A549 (cell line): ENCODE measurements at regions not wholly inside any gene's neighbourhood (a gene's known extent, or its start where the extent isn't known, plus 50 kb on each side); places are given as distances from the start of the nearest gene placed in this dataset.

Experiments used
- ATAC-seq, 2 experiments: fragments of 200-7000 bp in 1 of 2; fragments of >200 bp in 1 of 2; cut with Nextera tagmentation in 1 of 2; cut with Tn5 transposase in 1 of 2; 3 replicates each; pipeline versions ENCODE4 v1.8.0 to v1.9.1; 2018 to 2020; ENCODE audit warnings: mild to moderate bottlenecking in 1 of 2, moderate library complexity in 1 of 2
- CTCF ChIA-PET: fragments of 300-600 bp; sonication (Branson Sonifier 250); formaldehyde crosslinking; extraction: SDS; loops from one replicate; lab custom pipeline; 2021; ENCODE audit warnings: antibody characterized with exemption, inconsistent platforms; lab: Yijun Ruan, JAX
- POLR2A ChIA-PET: fragments of 350-600 bp; formaldehyde crosslinking; extraction: SDS; loops from one replicate; lab custom pipeline; 2021; ENCODE audit warnings: antibody characterized with exemption, inconsistent platforms; lab: Yijun Ruan, JAX
- DNase-seq, 2 experiments: peaks; one replicate each; pipeline versions ENCODE4 v3.0.0 to v3.0.0-alpha.2; 2011 to 2016; ENCODE audit warnings: low read depth in 1 of 2, low spot score in 1 of 2
- FAIRE-seq: peaks from 2 replicates; lab custom pipeline; 2011; peaks lifted over from hg19 to GRCh38; lab: Jason Lieb, UNC
- H3K27ac ChIP-seq, 2 experiments: fragments of >200 bp; sonication (Bioruptor Twin); formaldehyde crosslinking; 3 replicates each; pipeline ENCODE4 v1.5.1; 2016 to 2017
- H3K4me1 ChIP-seq: fragments of >200 bp; sonication (Bioruptor Twin); formaldehyde crosslinking; 3 replicates; pipeline ENCODE4 v1.6.1; 2016
- H3K4me2 ChIP-seq: fragments of >200 bp; sonication (Bioruptor Twin); formaldehyde crosslinking; 3 replicates; pipeline ENCODE4 v1.6.1; 2016
- H3K4me3 ChIP-seq: fragments of >200 bp; sonication (Bioruptor Twin); formaldehyde crosslinking; 3 replicates; pipeline ENCODE4 v1.5.1; 2016
- H3K9me3 ChIP-seq: fragments of >200 bp; sonication (Bioruptor Twin); formaldehyde crosslinking; 3 replicates; pipeline ENCODE4 v1.6.1; 2016
- ATOH8 ChIP-seq: fragments of 250-450 bp; sonication (Bioruptor Pico); IDR thresholded peaks from 2 replicates; pipeline ENCODE4 v1.5.0; 2020; ENCODE audit warnings: low read depth, mild to moderate bottlenecking, moderate library complexity
- BCL3 ChIP-seq: fragments of >200 bp; sonication (Bioruptor Twin); formaldehyde crosslinking; IDR thresholded peaks from 3 replicates; pipeline ENCODE4 v1.6.1; 2016
- CBX2 ChIP-seq: fragments of 200-600 bp; sonication (generic); IDR thresholded peaks from 2 replicates; pipeline ENCODE4 v1.6.1; 2016; ENCODE audit warnings: low read depth, mild to moderate bottlenecking, borderline replicate concordance
- CEBPB ChIP-seq, 2 experiments: fragments of >200 bp in 1 of 2; sonication (Bioruptor Twin) in 1 of 2; formaldehyde crosslinking in 1 of 2; IDR thresholded peaks; 2 replicates each; pipeline ENCODE4 v1.6.1; 2012 to 2016
- CHD2 ChIP-seq: fragments of 150-350 bp; IDR thresholded peaks from 2 replicates; pipeline ENCODE4 v1.6.1; 2014; ENCODE audit warnings: low read length; ENCODE audit not compliant: partially characterized antibody
- CHD4 ChIP-seq: fragments of 200-600 bp; sonication (generic); IDR thresholded peaks from 2 replicates; pipeline ENCODE4 v1.6.1; 2016; ENCODE audit warnings: antibody characterized with exemption, mild to moderate bottlenecking, borderline replicate concordance
- CTCF ChIP-seq: fragments of >200 bp; sonication (Bioruptor Twin); formaldehyde crosslinking; IDR thresholded peaks from 3 replicates; pipeline ENCODE4 v1.5.1; 2016
- EHMT2 ChIP-seq: fragments of 200-600 bp; sonication (generic); IDR thresholded peaks from 2 replicates; pipeline ENCODE4 v1.6.1; 2016; ENCODE audit warnings: antibody characterized with exemption, low read depth, mild to moderate bottlenecking, moderate library complexity
- GATA3 ChIP-seq: IDR thresholded peaks from 2 replicates; pipeline ENCODE4 v1.6.1; 2012; ENCODE audit warnings: borderline replicate concordance
- HDAC2 ChIP-seq: fragments of 200-600 bp; sonication (generic); IDR thresholded peaks from 2 replicates; pipeline ENCODE4 v1.6.1; 2016
- HEYL ChIP-seq: fragments of 250-450 bp; sonication (Bioruptor Pico); IDR thresholded peaks from 2 replicates; pipeline ENCODE4 v1.8.0; 2021; ENCODE audit warnings: mild to moderate bottlenecking, moderate library complexity
- HMGXB4 ChIP-seq: fragments of 250-450 bp; sonication (Bioruptor Pico); IDR thresholded peaks from 2 replicates; pipeline ENCODE4 v1.5.0; 2021; ENCODE audit warnings: mild to moderate bottlenecking, moderate library complexity, borderline replicate concordance
- HOXA7 ChIP-seq: fragments of 250-450 bp; sonication (Bioruptor Pico); IDR thresholded peaks from 2 replicates; pipeline ENCODE4 v1.5.0; 2020; ENCODE audit warnings: mild to moderate bottlenecking, moderate library complexity
- HOXB5 ChIP-seq: fragments of 250-450 bp; sonication (Bioruptor Pico); IDR thresholded peaks from 2 replicates; pipeline ENCODE4 v1.5.0; 2020; ENCODE audit warnings: mild to moderate bottlenecking, moderate library complexity
- MAFK ChIP-seq: fragments of 450-650 bp; IDR thresholded peaks from 2 replicates; pipeline ENCODE4 v1.6.1; 2014; ENCODE audit not compliant: partially characterized antibody
- MAZ ChIP-seq: fragments of 150-350 bp; IDR thresholded peaks from 2 replicates; pipeline ENCODE4 v1.6.1; 2014; ENCODE audit warnings: antibody characterized with exemption, low read depth, low read length, borderline replicate concordance
- NR3C1 ChIP-seq: fragments of >200 bp; sonication (Bioruptor Twin); formaldehyde crosslinking; IDR thresholded peaks from 3 replicates; pipeline ENCODE4 v1.6.1; 2017
- RCOR1 ChIP-seq: fragments of 150-350 bp; IDR thresholded peaks from 2 replicates; pipeline ENCODE4 v1.6.1; 2014; ENCODE audit warnings: antibody characterized with exemption, low read length, low read depth
- REST ChIP-seq: fragments of 200-600 bp; sonication (generic); IDR thresholded peaks from 2 replicates; pipeline ENCODE4 v1.6.1; 2016; ENCODE audit warnings: antibody characterized with exemption, mild to moderate bottlenecking, moderate library complexity
- TP53 ChIP-seq: fragments of 250-450 bp; sonication (Bioruptor Pico); IDR thresholded peaks from 2 replicates; pipeline ENCODE4 v1.5.0; 2021; ENCODE audit warnings: mild to moderate bottlenecking, moderate library complexity
- USF2 ChIP-seq: fragments of 450-650 bp; IDR thresholded peaks from 2 replicates; pipeline ENCODE4 v1.6.1; 2014; ENCODE audit warnings: antibody characterized with exemption
- WGBS: methylation state at CpG from one replicate; pipeline ENCODE4 v1.1.6; 2017; ENCODE audit errors: missing lambda C conversion rate; 5-methylcytosine and 5-hydroxymethylcytosine counted together

- no peak for TF ChIP-seq NR3C1
- no peak for TF ChIP-seq BCL3
- no peak for TF ChIP-seq ATOH8 (CRISPR knock-in tag)
- no peak for TF ChIP-seq GATA3
- TF ChIP-seq USF2, result no peak
- TF ChIP-seq CHD4, result no peak
- no peak for ATAC-seq
- no peak for FAIRE-seq
- Histone ChIP-seq H3K9me3 (no peaks in the 10 kb centered on the region), H3K4me3 (no peak overlapping the region), H3K27ac (no peak overlapping the region), H3K4me2 (no peak overlapping the region), H3K4me1 (peaks cover 15% of the 10 kb centered on the region)
- ChIA-PET CTCF (no interaction called here), POLR2A (no interaction called here)
- WGBS, result 89% methylated on average over 1 of the region's 1 CpG
- DNase-seq, result no peak
Measured at GRCh38 chr3:165640970-165641369, 196.3 kb downstream of the BCHE start.

GRCh38 chr3:165640031-165640430, 197.2 kb downstream of the BCHE start:
- DNase-seq, result no peak
- CTCF ChIA-PET, result no interaction called here
- Histone ChIP-seq H3K27ac (no peak overlapping the region), H3K4me3 (no peak overlapping the region)
- TF ChIP-seq HMGXB4 (CRISPR knock-in tag) (no peak), MAFK (peak; percentile 35), HEYL (CRISPR knock-in tag) (no peak)
- TF ChIP-seq, all 56 proteins: peak for 1
- WGBS, result 7% methylated on average over 1 of the region's 1 CpG
- no peak overlapping the region for H3K4me2 ChIP-seq
- POLR2A ChIA-PET, result no interaction called here
- no peaks in the 10 kb centered on the region for H3K9me3 ChIP-seq
- ATAC-seq, result no peak
- no peak for FAIRE-seq
- H3K4me1 ChIP-seq, result peaks cover 15% of the 10 kb centered on the region

GRCh38 chr3:165638034-165638433, 199.2 kb downstream of the BCHE start:
- H3K4me2 ChIP-seq, result no peak overlapping the region
- H3K27ac ChIP-seq, result no peak overlapping the region
- CTCF ChIA-PET, result no interaction called here
- peaks cover 9% of the 10 kb centered on the region; the same call in 1 of the 3 replicates for H3K4me1 ChIP-seq
- no peaks in the 10 kb centered on the region for H3K9me3 ChIP-seq
- WGBS, result 54% methylated on average over 6 of the region's 6 CpGs
- POLR2A ChIA-PET, result no interaction called here
- no peak for DNase-seq
- ATAC-seq, result no peak
- FAIRE-seq, result no peak
- H3K4me3 ChIP-seq, result no peak overlapping the region
- TF ChIP-seq GATA3 (no peak), HDAC2 (no peak), HOXB5 (CRISPR knock-in tag) (no peak), RCOR1 (no peak), CHD2 (no peak), HMGXB4 (CRISPR knock-in tag) (no peak), CBX2 (no peak), HOXA7 (CRISPR knock-in tag) (no peak), REST (no peak), TP53 (CRISPR knock-in tag) (no peak), EHMT2 (no peak), MAZ (no peak), CTCF (no peak), CEBPB (IDR thresholded peaks at IDR 0.05) (no peak)
